ENCODE measurements at regions not wholly inside any gene's neighbourhood (a gene's known extent, or its start where the extent isn't known, plus 50 kb on each side); places are given as distances from the start of the nearest gene placed in this dataset.

DNA sequence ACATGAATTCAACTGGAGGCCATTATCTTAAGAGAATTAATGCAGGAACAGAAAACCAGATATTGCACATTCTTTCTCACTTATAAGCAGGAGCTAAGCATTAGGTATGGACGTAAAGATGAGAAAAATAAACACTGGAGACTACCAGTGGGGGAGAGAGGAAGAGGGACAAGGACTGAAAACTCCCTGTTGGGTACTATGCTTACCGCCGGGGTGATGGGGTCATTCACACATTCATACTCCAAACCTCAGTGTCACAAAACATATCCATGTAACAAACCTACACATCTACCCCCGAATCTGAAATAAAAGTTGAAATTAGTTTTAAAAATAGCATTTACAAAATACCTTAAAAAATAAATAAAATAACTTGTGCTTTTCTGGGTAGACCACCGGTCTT is 80.8 kb upstream of the RAP1B start:
- H3K4me3 ChIP-seq (ENCODE audit: low read length in 3 of 3), result no peak overlapping the region
- peaks cover 0 to 6% (median 0%) of the 10 kb centered on the region in 3 donors for H3K4me1 ChIP-seq (ENCODE audit: control insufficient read depth in 2 of 3, insufficient read depth in 2 of 3, low read depth in 1 of 3, low read length in 3 of 3)
- TF ChIP-seq, protein P1, sequence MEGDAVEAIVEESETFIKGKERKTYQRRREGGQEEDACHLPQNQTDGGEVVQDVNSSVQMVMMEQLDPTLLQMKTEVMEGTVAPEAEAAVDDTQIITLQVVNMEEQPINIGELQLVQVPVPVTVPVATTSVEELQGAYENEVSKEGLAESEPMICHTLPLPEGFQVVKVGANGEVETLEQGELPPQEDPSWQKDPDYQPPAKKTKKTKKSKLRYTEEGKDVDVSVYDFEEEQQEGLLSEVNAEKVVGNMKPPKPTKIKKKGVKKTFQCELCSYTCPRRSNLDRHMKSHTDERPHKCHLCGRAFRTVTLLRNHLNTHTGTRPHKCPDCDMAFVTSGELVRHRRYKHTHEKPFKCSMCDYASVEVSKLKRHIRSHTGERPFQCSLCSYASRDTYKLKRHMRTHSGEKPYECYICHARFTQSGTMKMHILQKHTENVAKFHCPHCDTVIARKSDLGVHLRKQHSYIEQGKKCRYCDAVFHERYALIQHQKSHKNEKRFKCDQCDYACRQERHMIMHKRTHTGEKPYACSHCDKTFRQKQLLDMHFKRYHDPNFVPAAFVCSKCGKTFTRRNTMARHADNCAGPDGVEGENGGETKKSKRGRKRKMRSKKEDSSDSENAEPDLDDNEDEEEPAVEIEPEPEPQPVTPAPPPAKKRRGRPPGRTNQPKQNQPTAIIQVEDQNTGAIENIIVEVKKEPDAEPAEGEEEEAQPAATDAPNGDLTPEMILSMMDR (IDR thresholded peaks at IDR 0.05; ENCODE audit: borderline replicate concordance, extremely low read depth, insufficient read depth), result no peak
- no peaks in the 10 kb centered on the region for H3K27me3 ChIP-seq (ENCODE audit: control insufficient read depth, insufficient read depth, low read length)
- no peaks in the 10 kb centered on the region for H3K36me3 ChIP-seq (ENCODE audit: control insufficient read depth in 2 of 3, insufficient read depth in 3 of 3, low read length in 3 of 3)
- DNase-seq (no peak), FAIRE-seq (no peak)
- H3K9ac ChIP-seq (ENCODE audit: low read length in 3 of 3), result no peak overlapping the region
- H3K27ac ChIP-seq (ENCODE audit: low read depth in 2 of 2, low read length in 2 of 2), result no peak overlapping the region
- intact Hi-C loops (cut with DNase I), result no loop called here
- H3K9me3 ChIP-seq (ENCODE audit: control insufficient read depth in 2 of 3, insufficient read depth in 1 of 3, low read length in 3 of 3), result no peaks in the 10 kb centered on the region

DNA sequence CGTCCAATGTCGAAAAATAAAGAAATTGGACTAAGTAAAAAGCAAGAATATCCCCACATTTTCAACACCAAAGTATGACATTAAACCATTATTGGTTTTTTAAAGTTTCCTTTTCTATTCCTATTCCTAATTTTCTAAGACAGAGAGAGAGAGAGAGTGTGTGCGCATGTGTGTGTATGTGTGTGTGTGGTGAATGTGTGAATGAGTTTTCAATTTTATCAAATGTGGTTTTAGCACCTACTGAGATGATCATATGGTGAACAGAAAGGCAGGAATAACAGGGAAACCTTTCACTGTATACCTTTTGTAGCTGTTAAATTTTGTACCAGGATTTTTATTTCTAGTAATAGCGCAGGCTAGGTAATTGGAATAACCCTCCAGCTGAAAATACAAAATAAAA is 80.4 kb upstream of the RAP1B start:
- Histone ChIP-seq H3K4me1 (ENCODE audit: control insufficient read depth in 2 of 3, insufficient read depth in 2 of 3, low read depth in 1 of 3, low read length in 3 of 3) (peaks cover 0 to 6% (median 0%) of the 10 kb centered on the region in 3 donors), H3K27me3 (ENCODE audit: control insufficient read depth, insufficient read depth, low read length) (no peaks in the 10 kb centered on the region), H3K4me3 (ENCODE audit: low read length in 3 of 3) (no peak overlapping the region), H3K27ac (ENCODE audit: low read depth in 2 of 2, low read length in 2 of 2) (no peak overlapping the region), H3K36me3 (ENCODE audit: control insufficient read depth in 2 of 3, insufficient read depth in 3 of 3, low read length in 3 of 3) (no peaks in the 10 kb centered on the region), H3K9me3 (ENCODE audit: control insufficient read depth in 2 of 3, insufficient read depth in 1 of 3, low read length in 3 of 3) (no peaks in the 10 kb centered on the region), H3K9ac (ENCODE audit: low read length in 3 of 3) (no peak overlapping the region)
- DNase-seq (no peak), FAIRE-seq (no peak)
- TF ChIP-seq, protein P1 (IDR thresholded peaks at IDR 0.05; ENCODE audit: borderline replicate concordance, extremely low read depth, insufficient read depth), result no peak
- intact Hi-C loops (cut with DNase I), result no loop called here

DNA sequence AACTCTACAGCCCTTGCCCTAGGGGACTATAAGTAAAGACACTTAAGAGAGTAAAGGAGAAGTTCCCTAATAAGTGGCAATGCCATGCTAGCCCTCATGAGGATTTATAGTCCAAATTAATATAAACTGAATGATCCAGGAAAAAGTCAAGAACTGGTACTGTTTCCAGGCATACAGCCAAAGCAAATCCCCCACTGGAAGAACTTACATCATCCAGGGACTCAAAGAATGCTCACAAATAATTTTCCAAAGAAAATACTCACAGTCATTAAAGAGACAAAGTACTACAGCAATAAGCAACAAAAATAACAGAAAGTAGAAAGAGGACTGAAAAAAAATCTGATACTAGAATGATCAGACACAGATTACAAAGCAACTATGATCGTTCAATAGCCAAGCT is 79.7 kb upstream of the RAP1B start:
- FAIRE-seq (peak; percentile 60), DNase-seq (peak in 2 of 5 donors; percentile 25 to 49)
- Histone ChIP-seq H3K9me3 (ENCODE audit: control insufficient read depth in 2 of 3, insufficient read depth in 1 of 3, low read length in 3 of 3) (no peaks in the 10 kb centered on the region), H3K27ac (ENCODE audit: low read depth in 2 of 2, low read length in 2 of 2) (no peak overlapping the region), H3K9ac (ENCODE audit: low read length in 3 of 3) (no peak overlapping the region), H3K4me1 (ENCODE audit: control insufficient read depth in 2 of 3, insufficient read depth in 2 of 3, low read depth in 1 of 3, low read length in 3 of 3) (peaks cover 0 to 6% (median 0%) of the 10 kb centered on the region in 3 donors), H3K27me3 (ENCODE audit: control insufficient read depth, insufficient read depth, low read length) (no peaks in the 10 kb centered on the region), H3K4me3 (ENCODE audit: low read length in 3 of 3) (peak overlapping the region in 1 of 3 donors; percentile 30), H3K36me3 (ENCODE audit: control insufficient read depth in 2 of 3, insufficient read depth in 3 of 3, low read length in 3 of 3) (no peaks in the 10 kb centered on the region)
- intact Hi-C loops (cut with DNase I), result no loop called here
- TF ChIP-seq, protein P1 (IDR thresholded peaks at IDR 0.05; ENCODE audit: borderline replicate concordance, extremely low read depth, insufficient read depth), result no peak
